ENCODE measurements at regions not wholly inside any gene's neighbourhood (a gene's known extent, or its start where the extent isn't known, plus 50 kb on each side); places are given as distances from the start of the nearest gene placed in this dataset.

GRCh38 chr4:137293281-137293680 is 239.0 kb downstream of the PCDH18 start (continued):
- TF ChIP-seq ZNF747 (tag by site-specific recombination; IDR thresholded peaks at IDR 0.05) (no peak), ZSCAN5A (tag by site-specific recombination; IDR thresholded peaks at IDR 0.05) (no peak)

- Histone ChIP-seq H3K4me3 (ENCODE audit: low read depth, low read length) (no peak overlapping the region), H3K36me3 (ENCODE audit: control insufficient read depth in 2 of 2, insufficient read depth in 1 of 2, low read length in 2 of 2) (no peaks in the 10 kb centered on the region), H3K9me3 (ENCODE audit: control insufficient read depth, insufficient read depth, low read depth, low read length) (no peaks in the 10 kb centered on the region), H3K27ac (ENCODE audit: extremely low read depth, low read depth, low read length) (no peak overlapping the region), H3K4me1 (ENCODE audit: control insufficient read depth, insufficient read depth, low read length) (no peaks in the 10 kb centered on the region)
- TF ChIP-seq HOXD13 (CRISPR knock-in tag; IDR thresholded peaks at IDR 0.05; ENCODE audit: borderline replicate concordance) (no peak), YY2 (tag by site-specific recombination; IDR thresholded peaks at IDR 0.05) (no peak), ZNF157 (tag by site-specific recombination; IDR thresholded peaks at IDR 0.05) (no peak), ZNF76 (tag by site-specific recombination; IDR thresholded peaks at IDR 0.05; ENCODE audit: borderline replicate concordance, low read depth) (no peak), ZNF785 (tag by site-specific recombination; IDR thresholded peaks at IDR 0.05) (no peak), ZNF791 (tag by site-specific recombination; IDR thresholded peaks at IDR 0.05) (no peak), ZNF404 (tag by site-specific recombination; IDR thresholded peaks at IDR 0.05) (no peak), ZNF658 (tag by site-specific recombination; IDR thresholded peaks at IDR 0.05) (no peak), ZBTB44 (tag by site-specific recombination; IDR thresholded peaks at IDR 0.05) (no peak), ZBTB8A (tag by site-specific recombination; IDR thresholded peaks at IDR 0.05) (no peak), TSHZ1 (tag by site-specific recombination; IDR thresholded peaks at IDR 0.05; ENCODE audit: borderline replicate concordance) (no peak), ZNF132 (tag by site-specific recombination; IDR thresholded peaks at IDR 0.05; ENCODE audit: borderline replicate concordance) (no peak), TRIM28 (IDR thresholded peaks at IDR 0.05; ENCODE audit: borderline replicate concordance, low read length) (no peak), SP7 (tag by site-specific recombination; IDR thresholded peaks at IDR 0.05) (no peak), ZNF660 (tag by site-specific recombination; IDR thresholded peaks at IDR 0.05) (no peak), ZNF571 (tag by site-specific recombination; IDR thresholded peaks at IDR 0.05) (no peak), ZNF274 (IDR thresholded peaks at IDR 0.05; ENCODE audit: low read length) (no peak), ZNF274 (tag by site-specific recombination; IDR thresholded peaks at IDR 0.05; ENCODE audit: borderline replicate concordance) (no peak), ZBTB11 (tag by site-specific recombination; conservative IDR thresholded peaks at IDR 0.05; ENCODE audit: low read depth) (no peak), ZNF830 (tag by site-specific recombination; IDR thresholded peaks at IDR 0.05; ENCODE audit: low read depth) (no peak)
- POLR2A ChIA-PET = no interaction called here
- CTCF ChIA-PET = interaction anchor here (0.6 kb wide), 2 partner anchors 179 to 248 kb away, joined by 3 to 4 read pairs; no protein-coding TSS in a partner anchor
These were observed 248.6 kb downstream of the PCDH18 start for GRCh38 chr4:137283737-137284136.
